ENCODE measurements at regions not wholly inside any gene's neighbourhood (a gene's known extent, or its start where the extent isn't known, plus 50 kb on each side); places are given as distances from the start of the nearest gene placed in this dataset.

GRCh38 chr1:214900590-214900989, 181.9 kb upstream of the KCNK2 start:
- no peak for TF ChIP-seq CTCF (conservative IDR thresholded peaks at IDR 0.05; ENCODE audit: low read length)
- TF ChIP-seq EZH2phosphoT487 (IDR thresholded peaks at IDR 0.05; ENCODE audit: borderline replicate concordance): no peak
